Endothelial cell of umbilical vein (primary cell): ENCODE measurements at regions not wholly inside any gene's neighbourhood (a gene's known extent, or its start where the extent isn't known, plus 50 kb on each side); places are given as distances from the start of the nearest gene placed in this dataset.

ENCODE experiments used
- BruUV-seq: library from RNA; stranded (reverse); fragments of 400-500 nt; replicated peaks from 2 replicates; lab custom pipeline; 2021; lab: Mats Ljungman, UMichigan
- CTCF ChIA-PET: fragments of 300-600, 350-600 bp; sonication (Branson Sonifier 250); formaldehyde crosslinking; loops from one replicate; lab custom pipeline; 2021; ENCODE audit warnings: antibody characterized with exemption, inconsistent platforms; lab: Charles Lee
- POLR2A ChIA-PET: fragments of 300-600, 350-600 bp; sonication (Branson Sonifier 250); formaldehyde crosslinking; loops from one replicate; lab custom pipeline; 2021; ENCODE audit warnings: antibody characterized with exemption, inconsistent platforms; lab: Charles Lee
- DNase-seq: peaks from one replicate; pipeline ENCODE4 v3.0.0-alpha.2; 2011; ENCODE audit warnings: low read depth, low spot score
- FAIRE-seq: peaks from 2 replicates; lab custom pipeline; 2011; peaks lifted over from hg19 to GRCh38; lab: Jason Lieb, UNC
- H2AFZ ChIP-seq: 2 replicates; pipeline ENCODE4 v1.6.0; 2012; ENCODE audit warnings: low read depth, low read length, control low read depth, inconsistent platforms
- H3K27ac ChIP-seq: 2 replicates; pipeline ENCODE4 v1.5.1; 2011; ENCODE audit warnings: low read depth, mild to moderate bottlenecking, control low read depth, low read length, moderate library complexity; ENCODE audit not compliant: insufficient read depth
- H3K27me3 ChIP-seq, 2 experiments: 2 replicates each; pipeline versions ENCODE4 v1.6.0 to v1.6.1; 2011; ENCODE audit warnings: low read length in 2 of 2, mixed read lengths in 1 of 2; ENCODE audit not compliant: control insufficient read depth in 2 of 2, insufficient read depth in 2 of 2
- H3K36me3 ChIP-seq, 2 experiments: 2 replicates in 1 of 2; 3 replicates in 1 of 2; pipeline ENCODE4 v1.5.1; 2011; ENCODE audit warnings: low read length in 2 of 2, mild to moderate bottlenecking in 1 of 2, moderate library complexity in 1 of 2; ENCODE audit not compliant: control insufficient read depth in 2 of 2, insufficient read depth in 2 of 2; ENCODE audit errors: extremely low read depth in 1 of 2
- H3K4me1 ChIP-seq: 3 replicates; pipeline ENCODE4 v1.5.1; 2011; ENCODE audit warnings: mild to moderate bottlenecking, low read length; ENCODE audit not compliant: control insufficient read depth, insufficient read depth; ENCODE audit errors: extremely low read depth
- H3K4me2 ChIP-seq: 2 replicates; pipeline ENCODE4 v1.6.1; 2011; ENCODE audit warnings: low read length, control low read depth, mixed read lengths; ENCODE audit not compliant: insufficient read depth
- H3K4me3 ChIP-seq, 3 experiments: fragments of 200-600 bp in 1 of 3; sonication (generic), shearing (Covaris generic) in 1 of 3; replicated peaks in 1 of 3; 2 replicates each; pipeline ENCODE4 v1.5.1; 2011 to 2016; ENCODE audit warnings: control low read depth in 3 of 3, low read length in 3 of 3, mild to moderate bottlenecking in 2 of 3, inconsistent platforms in 1 of 3, low read depth in 1 of 3, moderate library complexity in 1 of 3; ENCODE audit not compliant: insufficient read depth in 1 of 3
- H3K79me2 ChIP-seq: 2 replicates; pipeline ENCODE4 v1.6.0; 2012; ENCODE audit warnings: low read length, inconsistent platforms; ENCODE audit not compliant: control insufficient read depth, insufficient read depth
- H3K9ac ChIP-seq: replicated peaks from 2 replicates; pipeline ENCODE3; 2011; ENCODE audit warnings: low read length, control low read depth; ENCODE audit not compliant: insufficient read depth; ENCODE audit errors: extremely low read depth
- H3K9me1 ChIP-seq: replicated peaks from 3 replicates; pipeline ENCODE4 v1.6.0; 2011; ENCODE audit warnings: mild to moderate bottlenecking, low read length; ENCODE audit not compliant: control insufficient read depth, insufficient read depth; ENCODE audit errors: extremely low read depth
- H3K9me3 ChIP-seq: replicated peaks from 2 replicates; pipeline ENCODE4 v1.5.1; 2012; ENCODE audit warnings: low read length, inconsistent platforms; ENCODE audit not compliant: control insufficient read depth, insufficient read depth
- H4K20me1 ChIP-seq: replicated peaks from 2 replicates; pipeline ENCODE3; 2011; ENCODE audit warnings: mild to moderate bottlenecking, low read length; ENCODE audit not compliant: control insufficient read depth, insufficient read depth; ENCODE audit errors: extremely low read depth
- CTCF ChIP-seq, 2 donors: IDR thresholded peaks; 1 replicate in 1 of 2; 2 replicates in 1 of 2; pipeline ENCODE4 v1.5.1; 2011; ENCODE audit warnings: low read length in 2 of 2, mild to moderate bottlenecking in 2 of 2, moderate library complexity in 2 of 2, control low read depth in 1 of 2, inconsistent platforms in 1 of 2, low read depth in 1 of 2; ENCODE audit not compliant: insufficient read depth in 1 of 2; ENCODE audit errors: extremely low read depth in 1 of 2
- EZH2 ChIP-seq: IDR thresholded peaks from 2 replicates; pipeline ENCODE4 v1.6.1; 2012; ENCODE audit warnings: borderline replicate concordance, low read depth, mild to moderate bottlenecking, moderate library complexity, low read length, inconsistent platforms; ENCODE audit not compliant: severe bottlenecking
- FOS ChIP-seq: IDR thresholded peaks from 2 replicates; pipeline ENCODE4 v1.6.1; 2011; ENCODE audit warnings: mild to moderate bottlenecking, low read length, moderate library complexity, borderline replicate concordance; ENCODE audit not compliant: insufficient read depth
- GATA2 ChIP-seq: IDR thresholded peaks from 2 replicates; pipeline ENCODE4 v1.7.0; 2011; ENCODE audit warnings: low read depth, mild to moderate bottlenecking, moderate library complexity, mixed read lengths, low read length; ENCODE audit not compliant: insufficient read length, insufficient read depth
- JUN ChIP-seq: IDR thresholded peaks from 2 replicates; pipeline ENCODE4 v1.6.1; 2011; ENCODE audit warnings: borderline replicate concordance, low read depth; ENCODE audit not compliant: insufficient read length, insufficient read depth
- MAX ChIP-seq: IDR thresholded peaks from 2 replicates; pipeline ENCODE4 v1.6.1; 2011; ENCODE audit not compliant: insufficient read depth, insufficient read length
- MYC ChIP-seq: IDR thresholded peaks from one replicate; pipeline ENCODE4 v1.6.1; 2011; ENCODE audit warnings: mild to moderate bottlenecking, low read depth, low read length
- POLR2A ChIP-seq: IDR thresholded peaks from 2 replicates; pipeline ENCODE4 v1.6.1; 2012; ENCODE audit warnings: low read depth, mild to moderate bottlenecking, control low read depth, low read length
- POLR2AphosphoS5 ChIP-seq: IDR thresholded peaks from 2 replicates; pipeline ENCODE4 v1.6.1; 2012; ENCODE audit warnings: low read depth, mild to moderate bottlenecking, control low read depth, low read length, moderate library complexity; ENCODE audit not compliant: insufficient read depth
- dilution Hi-C: fragments of 300-500 bp; cut with MboI; formaldehyde crosslinking; loops from one replicate; pipeline ENCODE4 v1.15.0; 2019; ENCODE audit warnings: low sequenced_read_pairs; ENCODE audit not compliant: extremely low pct_ligation_motif_present
- intact Hi-C: fragments of 100-400 bp; cut with micrococcal nuclease; formaldehyde crosslinking; loops from one replicate; pipeline ENCODE4 v1.10.0; 2022

- H3K4me3 ChIP-seq: no peak overlapping the region
- H3K9ac ChIP-seq: no peak overlapping the region
- H4K20me1 ChIP-seq: no peaks in the 10 kb centered on the region
- DNase-seq (peak; percentile 37), FAIRE-seq (no peak)
- H3K9me1 ChIP-seq: no peaks in the 10 kb centered on the region
- intact Hi-C loops (loop anchor here (5.0 kb wide), 2 partner anchors 92 to 298 kb away; partner anchors contain the start of gene PHIP), dilution Hi-C loops (no loop called here)
- H3K4me1 ChIP-seq: peaks cover 42% of the 10 kb centered on the region
- no TSS peak for BruUV-seq
- no peaks in the 10 kb centered on the region for H3K27me3 ChIP-seq
- no peaks in the 10 kb centered on the region for H3K79me2 ChIP-seq
- H3K36me3 ChIP-seq: no peaks in the 10 kb centered on the region
- H3K27ac ChIP-seq: no peak overlapping the region
- CTCF ChIA-PET: interaction anchor here (1.0 to 2.2 kb wide), 3 partner anchors 10 to 217 kb away, joined by 3 to 13 read pairs (median 3); no protein-coding TSS in a partner anchor
- H3K4me2 ChIP-seq: peak overlapping the region; percentile 53
- POLR2A ChIA-PET: no interaction called here
- H3K9me3 ChIP-seq: no peaks in the 10 kb centered on the region
- H2AFZ ChIP-seq: peak overlapping the region; percentile 89
- no peak for TF ChIP-seq MAX
- no peak for TF ChIP-seq POLR2A
- TF ChIP-seq FOS: no peak
- no peak for TF ChIP-seq EZH2
- no peak for TF ChIP-seq GATA2
Measured at GRCh38 chr6:79375635-79376337, 141.3 kb upstream of the HMGN3 start.

GRCh38 chr6:79374308-79374707, 139.8 kb upstream of the HMGN3 start:
- no peaks in the 10 kb centered on the region for H3K36me3 ChIP-seq
- no peak overlapping the region for H2AFZ ChIP-seq
- H3K4me3 ChIP-seq: no peak overlapping the region
- TF ChIP-seq MYC (no peak), POLR2A (no peak), JUN (no peak), CTCF (IDR thresholded peaks at IDR 0.05; ENCODE audit: extremely low read depth in 1 of 2, insufficient read depth in 1 of 2, low read depth in 1 of 2, low read length in 2 of 2) (no peak), GATA2 (no peak), MAX (no peak), POLR2AphosphoS5 (no peak), EZH2 (no peak), FOS (no peak)
- BruUV-seq: no TSS peak
- ChIA-PET CTCF (no interaction called here), POLR2A (interaction anchor here (0.6 kb wide), 1 partner anchor 172 kb away, joined by 3 read pairs; no protein-coding TSS in a partner anchor)
- H4K20me1 ChIP-seq: no peaks in the 10 kb centered on the region
- H3K4me1 ChIP-seq: peaks cover 42% of the 10 kb centered on the region
- H3K79me2 ChIP-seq: no peaks in the 10 kb centered on the region
- intact Hi-C loops (no loop called here), dilution Hi-C loops (no loop called here)
- no peaks in the 10 kb centered on the region for H3K9me1 ChIP-seq
- H3K27ac ChIP-seq: no peak overlapping the region
- DNase-seq: no peak
- FAIRE-seq: no peak
- H3K27me3 ChIP-seq: no peaks in the 10 kb centered on the region
- no peak overlapping the region for H3K9ac ChIP-seq
- H3K9me3 ChIP-seq: no peaks in the 10 kb centered on the region
- H3K4me2 ChIP-seq: no peak overlapping the region
